Right lobe of liver (tissue), 6 donors: ENCODE measurements at regions not wholly inside any gene's neighbourhood (a gene's known extent, or its start where the extent isn't known, plus 50 kb on each side); places are given as distances from the start of the nearest gene placed in this dataset.
"Not testable (repeated sequence)": the region's sequence is repeated elsewhere in the genome, so short reads cannot be mapped to it uniquely, and the experiment has no call there.

Experiments used
- ATAC-seq, 4 donors: fragments of 200-7000 bp; cut with Tn5 transposase; one replicate each; pipeline ENCODE4 v1.9.1; 2020; ENCODE audit warnings: mild to moderate bottlenecking in 4 of 4, moderate library complexity in 4 of 4
- DNase-seq, 3 donors: peaks; one replicate each; pipeline ENCODE4 v3.0.0-alpha.2; 2020
- H3K27ac ChIP-seq, 3 donors: fragments of 200-600 bp; one replicate each; pipeline ENCODE4 v1.8.0; 2022
- H3K27me3 ChIP-seq, 2 donors: fragments of 200-600 bp; one replicate each; pipeline ENCODE4 v1.8.0; 2022
- H3K36me3 ChIP-seq, 4 donors: fragments of 200-600 bp; sonication (generic) in 1 of 4; one replicate each; pipeline versions ENCODE4 v1.5.1 to v1.8.0; 2017 to 2022; ENCODE audit warnings: control low read depth in 1 of 4
- H3K4me1 ChIP-seq, 4 donors: fragments of 200-600 bp; sonication (generic) in 1 of 4; one replicate each; pipeline versions ENCODE4 v1.5.1 to v1.8.0; 2017 to 2022; ENCODE audit warnings: control low read depth in 1 of 4
- H3K4me3 ChIP-seq, 3 donors: fragments of 200-600 bp; one replicate each; pipeline ENCODE4 v1.8.0; 2022
- H3K9me3 ChIP-seq, 4 donors: fragments of 200-600 bp; sonication (generic) in 1 of 4; one replicate each; pipeline versions ENCODE4 v1.5.1 to v1.8.0; 2017 to 2022; ENCODE audit warnings: control low read depth in 1 of 4
- POLR2A ChIP-seq: fragments of 450-650 bp; IDR thresholded peaks from one replicate; pipeline ENCODE4 v1.6.1; 2017; ENCODE audit warnings: antibody characterized with exemption, mild to moderate bottlenecking
- WGBS: methylation state at CpG from one replicate; pipeline ENCODE4 v1.1.6; 2018; ENCODE audit warnings: low coverage, low lambda C conversion rate; ENCODE audit not compliant: insufficient coverage; ENCODE audit errors: missing lambda C conversion rate; 5-methylcytosine and 5-hydroxymethylcytosine counted together
- intact Hi-C, 2 donors: fragments of 100-400 bp; cut with DNase I; formaldehyde crosslinking; loops; one replicate each; pipeline versions ENCODE4 v1.11.2 to v1.14.1; 2022
- TF ChIP-seq, protein P1 (sequence below), 4 donors: fragments of 200-600 bp in 3 of 4; fragments of 450-650 bp in 1 of 4; IDR thresholded peaks; one replicate each; pipeline versions ENCODE4 v1.5.1 to v1.8.0; 2016 to 2022; ENCODE audit warnings: antibody characterized with exemption in 4 of 4, mild to moderate bottlenecking in 2 of 4
- donor health status: DM: no; HTN: yes; CAD: no.
- donor health status: DM: no; HTN: no; CAD: no.
- donor health status: DM: no; HTN: no; CAD: no.
- donor health status: DM: no; HTN: yes; CAD: no.
- donor health status: DM: no; HTN: yes; CAD: no.

DNA sequence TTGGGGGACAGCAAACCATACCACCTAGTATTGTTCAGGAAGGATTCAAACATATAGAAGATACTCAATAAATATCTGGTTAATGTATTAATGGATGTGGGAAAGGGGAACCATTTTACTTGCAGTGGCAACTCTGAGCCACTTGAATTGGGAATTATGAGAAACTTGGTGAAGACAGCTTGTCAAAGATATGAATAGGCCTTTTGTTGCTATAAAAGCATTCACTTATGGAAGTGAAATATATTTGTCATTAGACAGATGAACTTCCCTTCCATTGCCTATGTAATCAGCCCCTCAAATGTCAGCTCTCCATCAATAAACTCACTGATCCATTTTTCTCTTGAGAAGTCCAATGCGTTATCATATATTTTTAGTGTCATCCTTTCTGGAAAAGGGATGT is 56.1 kb downstream of the GPR85 start:
- ATAC-seq, result no peak
- H3K27me3 ChIP-seq, result no peaks in the 10 kb centered on the region
- TF ChIP-seq, protein P1, sequence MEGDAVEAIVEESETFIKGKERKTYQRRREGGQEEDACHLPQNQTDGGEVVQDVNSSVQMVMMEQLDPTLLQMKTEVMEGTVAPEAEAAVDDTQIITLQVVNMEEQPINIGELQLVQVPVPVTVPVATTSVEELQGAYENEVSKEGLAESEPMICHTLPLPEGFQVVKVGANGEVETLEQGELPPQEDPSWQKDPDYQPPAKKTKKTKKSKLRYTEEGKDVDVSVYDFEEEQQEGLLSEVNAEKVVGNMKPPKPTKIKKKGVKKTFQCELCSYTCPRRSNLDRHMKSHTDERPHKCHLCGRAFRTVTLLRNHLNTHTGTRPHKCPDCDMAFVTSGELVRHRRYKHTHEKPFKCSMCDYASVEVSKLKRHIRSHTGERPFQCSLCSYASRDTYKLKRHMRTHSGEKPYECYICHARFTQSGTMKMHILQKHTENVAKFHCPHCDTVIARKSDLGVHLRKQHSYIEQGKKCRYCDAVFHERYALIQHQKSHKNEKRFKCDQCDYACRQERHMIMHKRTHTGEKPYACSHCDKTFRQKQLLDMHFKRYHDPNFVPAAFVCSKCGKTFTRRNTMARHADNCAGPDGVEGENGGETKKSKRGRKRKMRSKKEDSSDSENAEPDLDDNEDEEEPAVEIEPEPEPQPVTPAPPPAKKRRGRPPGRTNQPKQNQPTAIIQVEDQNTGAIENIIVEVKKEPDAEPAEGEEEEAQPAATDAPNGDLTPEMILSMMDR (IDR thresholded peaks at IDR 0.05), result no peak
- TF ChIP-seq POLR2A, result no peak
- DNase-seq, result no peak
- H3K27ac ChIP-seq, result no peak overlapping the region
- no peaks in the 10 kb centered on the region for H3K9me3 ChIP-seq
- intact Hi-C loops, result no loop called here
- no peaks in the 10 kb centered on the region for H3K4me1 ChIP-seq
- H3K36me3 ChIP-seq, result no peaks in the 10 kb centered on the region
- 50% methylated on average over 1 of the region's 1 CpG for WGBS
- H3K4me3 ChIP-seq, result no peak overlapping the region

DNA sequence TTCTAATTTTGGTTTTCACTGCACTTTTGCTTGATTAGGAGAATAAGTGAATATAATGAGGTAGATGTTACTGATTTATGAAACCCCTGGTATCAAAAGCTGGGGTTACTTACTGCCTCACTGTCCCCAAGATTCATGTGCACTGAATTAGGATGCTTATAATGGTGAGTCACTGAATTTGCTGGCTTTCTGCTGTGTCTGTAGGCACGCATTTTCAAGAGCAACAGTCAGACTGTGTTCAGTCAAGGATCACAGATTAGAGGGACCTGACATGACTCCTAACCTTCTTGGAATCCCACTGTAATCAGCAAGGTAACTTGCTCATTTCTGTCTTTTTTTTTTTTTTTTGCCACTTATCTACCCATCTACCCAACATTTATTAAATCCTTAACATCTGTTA is 59.7 kb downstream of the GPR85 start:
- WGBS, result 43% methylated on average over 1 of the region's 1 CpG
- no peaks in the 10 kb centered on the region for H3K27me3 ChIP-seq
- H3K4me1 ChIP-seq, result no peaks in the 10 kb centered on the region
- TF ChIP-seq, protein P1 (IDR thresholded peaks at IDR 0.05), result no peak
- no peak for TF ChIP-seq POLR2A
- no peak overlapping the region for H3K4me3 ChIP-seq
- no peaks in the 10 kb centered on the region for H3K36me3 ChIP-seq
- ATAC-seq (no peak), DNase-seq (no peak)
- intact Hi-C loops, result no loop called here
- no peak overlapping the region for H3K27ac ChIP-seq
- H3K9me3 ChIP-seq, result no peaks in the 10 kb centered on the region

DNA sequence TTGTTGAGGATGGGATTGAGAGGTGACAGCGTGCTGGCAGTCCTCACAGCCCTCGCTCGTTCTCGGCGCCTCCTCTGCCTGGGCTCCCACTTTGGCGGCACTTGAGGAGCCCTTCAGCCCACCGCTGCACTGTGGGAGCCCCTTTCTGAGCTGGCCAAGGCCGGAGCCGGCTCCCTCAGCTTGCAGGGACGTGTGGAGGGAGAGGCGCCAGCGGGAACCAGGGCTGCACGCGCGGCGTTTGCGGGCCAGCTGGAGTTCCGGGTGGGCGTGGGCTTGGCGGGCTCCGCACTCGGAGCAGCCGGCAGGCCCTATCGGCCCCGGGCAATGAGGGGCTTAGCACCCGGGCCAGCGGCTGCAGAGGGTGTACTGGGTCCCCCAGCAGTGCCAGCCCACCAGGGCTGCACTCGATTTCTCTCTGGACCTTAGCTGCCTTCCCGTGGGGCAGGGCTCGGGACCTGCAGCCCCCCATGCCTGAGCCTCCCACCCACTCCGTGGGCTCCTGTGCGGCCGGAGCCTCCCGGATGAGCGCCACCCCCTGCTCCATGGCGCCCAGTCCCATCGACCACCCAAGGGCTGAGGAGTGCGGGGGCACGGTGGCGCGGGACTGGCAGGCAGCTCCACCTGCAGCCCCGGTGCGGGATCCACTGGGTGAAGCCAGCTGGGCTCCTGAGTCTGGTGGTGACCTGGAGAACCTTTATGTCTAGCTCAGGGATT is 69.3 kb downstream of the GPR85 start:
- DNase-seq, H3K27ac ChIP-seq, intact Hi-C loops, H3K9me3 ChIP-seq, H3K4me1 ChIP-seq, H3K4me3 ChIP-seq, ATAC-seq, H3K27me3 ChIP-seq, H3K36me3 ChIP-seq: not testable (repeated sequence)
- WGBS, result 72% methylated on average over 4 of the region's 43 CpGs

DNA sequence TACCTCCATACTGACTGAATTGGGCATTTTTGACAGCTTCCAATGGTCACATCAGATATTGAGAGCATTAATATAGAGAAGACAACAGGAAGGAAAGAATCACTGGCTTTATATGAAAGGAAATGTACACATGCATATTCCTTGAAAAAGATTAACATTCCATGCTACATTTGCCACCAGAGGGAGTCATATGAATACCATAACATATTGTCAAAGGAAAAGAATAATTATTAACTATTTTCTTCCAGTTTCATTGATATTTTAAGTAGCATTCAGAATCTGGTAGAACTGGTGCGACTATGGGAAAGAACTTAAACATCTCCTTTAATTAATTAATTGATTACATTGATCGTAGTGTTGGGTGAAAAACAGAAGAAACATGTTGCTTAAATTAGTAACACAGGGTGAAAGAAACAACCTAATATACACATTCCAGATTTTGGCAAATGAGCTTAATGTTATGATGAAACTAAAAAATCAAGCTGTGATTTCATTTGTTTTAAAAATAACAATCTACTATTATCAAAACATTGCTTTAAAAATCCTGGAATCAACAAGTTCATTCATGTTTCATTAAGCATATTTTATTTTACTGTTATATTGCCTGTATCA is 71.5 kb downstream of the GPR85 start:
- intact Hi-C loops, result no loop called here

More for the DNA sequence above, 71.5 kb downstream of the GPR85 start:
- no peaks in the 10 kb centered on the region for H3K9me3 ChIP-seq
- no peaks in the 10 kb centered on the region for H3K36me3 ChIP-seq
- H3K4me1 ChIP-seq, result no peaks in the 10 kb centered on the region
- no peak overlapping the region for H3K4me3 ChIP-seq
- WGBS, result 42% methylated on average over 2 of the region's 2 CpGs
- no peak for TF ChIP-seq POLR2A
- TF ChIP-seq, protein P1 (IDR thresholded peaks at IDR 0.05), result peak; percentile 15 to 35 (median 33)
- ATAC-seq (no peak), DNase-seq (no peak)
- no peak overlapping the region for H3K27ac ChIP-seq
- H3K27me3 ChIP-seq, result no peaks in the 10 kb centered on the region
